ENCODE measurements at regions not wholly inside any gene's neighbourhood (a gene's known extent, or its start where the extent isn't known, plus 50 kb on each side); places are given as distances from the start of the nearest gene placed in this dataset.
A peak's percentile ranks its signal among the peaks of the same experiment; 100 is the strongest.

- no peak overlapping the region for H3K4me2 ChIP-seq (ENCODE audit: low read depth, low read length, poor library complexity, severe bottlenecking)
- H3K9ac ChIP-seq (ENCODE audit: low read depth, low read length, poor library complexity, severe bottlenecking): no peak overlapping the region
- no peaks in the 10 kb centered on the region for H3K9me3 ChIP-seq (ENCODE audit: insufficient read depth, low read depth, low read length)
- no peaks in the 10 kb centered on the region for H3K9me2 ChIP-seq (replicated peaks; ENCODE audit: low read depth, low read length)
- no peak overlapping the region for H3K4me3 ChIP-seq (ENCODE audit: low read length, poor library complexity, severe bottlenecking)
- peaks cover 20% of the 10 kb centered on the region for H3K4me1 ChIP-seq (ENCODE audit: insufficient read depth, low read length, poor library complexity, severe bottlenecking)
- TF ChIP-seq EZH2phosphoT487 (IDR thresholded peaks at IDR 0.05; ENCODE audit: borderline replicate concordance) (no peak), CTCF (conservative IDR thresholded peaks at IDR 0.05; ENCODE audit: low read length) (no peak)
- peak overlapping the region; percentile 6 for H2AFZ ChIP-seq (ENCODE audit: low read length)
- no peaks in the 10 kb centered on the region for H3K79me2 ChIP-seq (ENCODE audit: insufficient read depth, low read length)
- H3F3A ChIP-seq (ENCODE audit: low read depth): 0 out of 2 replicates have a peak, but pooled peaks cover 4% of the 10 kb centered on the region
- H3K36me3 ChIP-seq (ENCODE audit: insufficient read depth, low read length): no peaks in the 10 kb centered on the region
- H3K27me3 ChIP-seq (ENCODE audit: insufficient read depth, low read length, poor library complexity, severe bottlenecking): no peaks in the 10 kb centered on the region
- H4K20me1 ChIP-seq (ENCODE audit: insufficient read depth, low read length, poor library complexity, severe bottlenecking): no peaks in the 10 kb centered on the region
These were observed 324.7 kb downstream of the ETS1 start for GRCh38 chr11:128262463-128263345.

GRCh38 chr11:128261011-128261421, 326.3 kb downstream of the ETS1 start:
- no peak overlapping the region for H3K4me2 ChIP-seq (ENCODE audit: low read depth, low read length, poor library complexity, severe bottlenecking)
- H3K9me2 ChIP-seq (replicated peaks; ENCODE audit: low read depth, low read length): no peaks in the 10 kb centered on the region
- H3K36me3 ChIP-seq (ENCODE audit: insufficient read depth, low read length): no peaks in the 10 kb centered on the region
- H3K4me3 ChIP-seq (ENCODE audit: low read length, poor library complexity, severe bottlenecking): no peak overlapping the region
- no peaks in the 10 kb centered on the region for H3K27me3 ChIP-seq (ENCODE audit: insufficient read depth, low read length, poor library complexity, severe bottlenecking)
- H3K9me3 ChIP-seq (ENCODE audit: insufficient read depth, low read depth, low read length): no peaks in the 10 kb centered on the region
- TF ChIP-seq CTCF (conservative IDR thresholded peaks at IDR 0.05; ENCODE audit: low read length) (no peak), EZH2phosphoT487 (IDR thresholded peaks at IDR 0.05; ENCODE audit: borderline replicate concordance) (no peak)
- H3F3A ChIP-seq (ENCODE audit: low read depth): 0 out of 2 replicates have a peak, but pooled peaks cover 4% of the 10 kb centered on the region
- H2AFZ ChIP-seq (ENCODE audit: low read length): no peak overlapping the region
- no peak overlapping the region for H3K9ac ChIP-seq (ENCODE audit: low read depth, low read length, poor library complexity, severe bottlenecking)
- no peaks in the 10 kb centered on the region for H3K79me2 ChIP-seq (ENCODE audit: insufficient read depth, low read length)
- H4K20me1 ChIP-seq (ENCODE audit: insufficient read depth, low read length, poor library complexity, severe bottlenecking): no peaks in the 10 kb centered on the region
- peaks cover 24% of the 10 kb centered on the region for H3K4me1 ChIP-seq (ENCODE audit: insufficient read depth, low read length, poor library complexity, severe bottlenecking)

- Histone ChIP-seq H3K4me3 (ENCODE audit: low read length, poor library complexity, severe bottlenecking) (no peak overlapping the region), H4K20me1 (ENCODE audit: insufficient read depth, low read length, poor library complexity, severe bottlenecking) (no peaks in the 10 kb centered on the region), H3K4me1 (ENCODE audit: insufficient read depth, low read length, poor library complexity, severe bottlenecking) (peaks cover 24% of the 10 kb centered on the region), H2AFZ (ENCODE audit: low read length) (no peak overlapping the region), H3K4me2 (ENCODE audit: low read depth, low read length, poor library complexity, severe bottlenecking) (no peak overlapping the region), H3K27me3 (ENCODE audit: insufficient read depth, low read length, poor library complexity, severe bottlenecking) (no peaks in the 10 kb centered on the region), H3K36me3 (ENCODE audit: insufficient read depth, low read length) (no peaks in the 10 kb centered on the region), H3K9me2 (replicated peaks; ENCODE audit: low read depth, low read length) (no peaks in the 10 kb centered on the region), H3F3A (ENCODE audit: low read depth) (0 out of 2 replicates have a peak, but pooled peaks cover 4% of the 10 kb centered on the region), H3K9me3 (ENCODE audit: insufficient read depth, low read depth, low read length) (no peaks in the 10 kb centered on the region), H3K9ac (ENCODE audit: low read depth, low read length, poor library complexity, severe bottlenecking) (no peak overlapping the region), H3K79me2 (ENCODE audit: insufficient read depth, low read length) (no peaks in the 10 kb centered on the region)
- TF ChIP-seq EZH2phosphoT487 (IDR thresholded peaks at IDR 0.05; ENCODE audit: borderline replicate concordance): no peak
- no peak for TF ChIP-seq CTCF (conservative IDR thresholded peaks at IDR 0.05; ENCODE audit: low read length)
These were observed 327.0 kb downstream of the ETS1 start for GRCh38 chr11:128260398-128260797.
